ENCODE measurements at regions not wholly inside any gene's neighbourhood (a gene's known extent, or its start where the extent isn't known, plus 50 kb on each side); places are given as distances from the start of the nearest gene placed in this dataset.

DNA sequence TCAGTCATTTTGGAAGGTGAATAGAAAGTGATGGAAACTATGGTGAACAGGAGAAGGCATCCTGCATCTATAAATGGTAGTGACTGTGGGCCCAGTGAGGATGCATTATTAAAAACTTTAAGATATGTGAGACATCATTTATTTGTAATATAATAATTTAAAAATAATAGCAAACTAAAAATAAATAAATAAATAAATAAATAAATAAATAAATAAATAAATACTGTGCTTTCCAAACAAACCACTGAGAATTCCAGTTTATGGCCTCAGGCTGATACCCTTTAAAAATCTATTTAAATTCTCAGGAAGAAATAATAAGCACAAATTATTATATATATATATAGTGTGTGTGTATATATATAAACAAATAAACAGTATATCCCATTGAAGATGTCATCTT, 248.0 kb upstream of the DCAF8L1 start:
- TF ChIP-seq POLR2AphosphoS5 (IDR thresholded peaks at IDR 0.05): no peak
- no peak for TF ChIP-seq CTCF (IDR thresholded peaks at IDR 0.05 in 8 of 11, conservative IDR thresholded peaks at IDR 0.05 in 3 of 11)
- no peak for TF ChIP-seq POLR2A (IDR thresholded peaks at IDR 0.05)
- H3K27ac ChIP-seq: no peak overlapping the region
- no peak overlapping the region for H3K4me3 ChIP-seq
- intact Hi-C loops (cut with DNase I; ENCODE audit: low total_unique reads): no loop called here
- no peaks in the 10 kb centered on the region for H3K36me3 ChIP-seq
- no peak for DNase-seq
- no peaks in the 10 kb centered on the region for H3K4me1 ChIP-seq
- no peaks in the 10 kb centered on the region for H3K27me3 ChIP-seq (replicated peaks in 1 of 7)
- no peaks in the 10 kb centered on the region for H3K9me3 ChIP-seq

DNA sequence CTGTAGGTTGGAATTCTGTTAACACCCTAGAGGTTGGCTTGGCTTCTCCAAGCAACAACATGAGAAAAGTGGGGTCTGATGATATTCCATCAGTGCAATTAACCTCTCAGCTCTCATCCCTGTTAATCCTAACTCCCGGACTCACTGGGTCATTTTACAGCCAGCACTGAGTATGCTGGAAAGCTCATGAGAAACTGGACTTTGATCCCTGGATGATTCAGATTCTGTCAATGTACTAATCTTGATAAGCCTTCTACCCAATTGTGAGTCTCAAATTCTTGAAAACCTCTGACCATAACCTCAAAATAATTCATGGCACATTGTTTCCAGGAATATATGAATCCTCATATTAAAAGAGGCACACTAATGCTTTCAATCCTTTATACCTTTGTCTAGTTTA, 244.3 kb upstream of the DCAF8L1 start:
- Histone ChIP-seq H3K27ac (no peak overlapping the region), H3K27me3 (replicated peaks in 1 of 7) (no peaks in the 10 kb centered on the region), H3K4me1 (no peaks in the 10 kb centered on the region), H3K4me3 (no peak overlapping the region), H3K36me3 (no peaks in the 10 kb centered on the region), H3K9me3 (no peaks in the 10 kb centered on the region)
- intact Hi-C loops (cut with DNase I; ENCODE audit: low total_unique reads): no loop called here
- TF ChIP-seq POLR2AphosphoS5 (IDR thresholded peaks at IDR 0.05): no peak
- TF ChIP-seq POLR2A (IDR thresholded peaks at IDR 0.05): no peak
- no peak for TF ChIP-seq CTCF (IDR thresholded peaks at IDR 0.05 in 8 of 11, conservative IDR thresholded peaks at IDR 0.05 in 3 of 11)
- DNase-seq: no peak
- 62 to 87% (median 73%) methylated on average over 1 of the region's 1 CpG for WGBS, 5 donors

- Histone ChIP-seq H3K36me3 (no peaks in the 10 kb centered on the region), H3K27ac (no peak overlapping the region), H3K9me3 (no peaks in the 10 kb centered on the region), H3K4me3 (no peak overlapping the region), H3K27me3 (replicated peaks in 1 of 7) (no peaks in the 10 kb centered on the region), H3K4me1 (no peaks in the 10 kb centered on the region)
- WGBS, 5 donors: 71 to 87% (median 84%) methylated on average over 3 of the region's 3 CpGs
- TF ChIP-seq CTCF (IDR thresholded peaks at IDR 0.05 in 8 of 11, conservative IDR thresholded peaks at IDR 0.05 in 3 of 11) (no peak), POLR2AphosphoS5 (IDR thresholded peaks at IDR 0.05) (no peak), POLR2A (IDR thresholded peaks at IDR 0.05) (no peak)
- DNase-seq: no peak
- intact Hi-C loops (cut with DNase I; ENCODE audit: low total_unique reads): no loop called here
These were observed 242.7 kb upstream of the DCAF8L1 start for GRCh38 chrX:28223991-28224390.

DNA sequence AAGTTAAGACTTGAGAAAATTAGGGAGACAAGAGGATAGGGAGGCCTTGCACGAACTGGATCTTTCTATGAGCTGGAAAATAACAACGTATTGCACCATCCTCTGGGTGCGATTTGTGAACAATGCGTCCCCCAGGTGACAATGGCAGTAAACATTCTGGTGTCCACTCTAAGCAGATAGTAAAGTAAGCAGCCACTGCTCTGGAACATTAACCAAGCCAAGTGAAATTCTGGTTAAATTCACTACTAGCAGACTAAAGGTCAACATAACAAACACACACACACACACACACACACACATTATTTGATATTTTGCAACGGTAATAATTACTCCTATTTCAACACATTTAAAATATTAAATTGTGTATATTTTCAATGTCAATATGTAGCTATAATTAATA, 242.2 kb upstream of the DCAF8L1 start:
- DNase-seq: no peak
- Histone ChIP-seq H3K9me3 (no peaks in the 10 kb centered on the region), H3K27me3 (replicated peaks in 1 of 7) (no peaks in the 10 kb centered on the region), H3K36me3 (no peaks in the 10 kb centered on the region), H3K4me3 (no peak overlapping the region), H3K27ac (no peak overlapping the region), H3K4me1 (no peaks in the 10 kb centered on the region)
- 67 to 87% (median 79%) methylated on average over 5 of the region's 5 CpGs for WGBS, 5 donors
- intact Hi-C loops (cut with DNase I; ENCODE audit: low total_unique reads): no loop called here
- TF ChIP-seq POLR2A (IDR thresholded peaks at IDR 0.05): no peak

- H3K27ac ChIP-seq: no peak overlapping the region
- DNase-seq: no peak
- H3K27me3 ChIP-seq (replicated peaks in 1 of 7): no peaks in the 10 kb centered on the region
- H3K9me3 ChIP-seq: no peaks in the 10 kb centered on the region
- WGBS, 5 donors: 72 to 82% (median 80%) methylated on average over 2 of the region's 2 CpGs
- TF ChIP-seq POLR2A (IDR thresholded peaks at IDR 0.05) (no peak), POLR2AphosphoS5 (IDR thresholded peaks at IDR 0.05) (no peak), CTCF (IDR thresholded peaks at IDR 0.05 in 8 of 11, conservative IDR thresholded peaks at IDR 0.05 in 3 of 11) (no peak)
- H3K4me1 ChIP-seq: no peaks in the 10 kb centered on the region
- intact Hi-C loops (cut with DNase I; ENCODE audit: low total_unique reads): no loop called here
- H3K36me3 ChIP-seq: no peaks in the 10 kb centered on the region
- H3K4me3 ChIP-seq: no peak overlapping the region
These were observed 224.7 kb upstream of the DCAF8L1 start for GRCh38 chrX:28205905-28206304.

All from spleen (tissue), 11 donors.